Sigmoid colon (tissue), 4 donors: ENCODE measurements at regions not wholly inside any gene's neighbourhood (a gene's known extent, or its start where the extent isn't known, plus 50 kb on each side); places are given as distances from the start of the nearest gene placed in this dataset.

Experiments
- CTCF ChIP-seq, 4 experiments: fragments of 450-650 bp in 3 of 4; fragments of 200-600 bp in 1 of 4; IDR thresholded peaks; one replicate each; pipeline ENCODE4 v1.5.1; 2016 to 2019; ENCODE audit warnings: antibody characterized with exemption in 4 of 4, mild to moderate bottlenecking in 3 of 4, moderate library complexity in 2 of 4
- EP300 ChIP-seq, 4 donors: sonication (generic); formaldehyde crosslinking; IDR thresholded peaks; one replicate each; pipeline ENCODE4 v1.6.1; 2017; ENCODE audit warnings: antibody characterized with exemption in 4 of 4
- POLR2A ChIP-seq, 2 donors: fragments of 450-650 bp; IDR thresholded peaks; one replicate each; pipeline ENCODE4 v1.6.1; 2016; ENCODE audit warnings: antibody characterized with exemption in 2 of 2, mild to moderate bottlenecking in 2 of 2, moderate library complexity in 2 of 2
- POLR2AphosphoS5 ChIP-seq, 4 donors: sonication (generic); formaldehyde crosslinking; IDR thresholded peaks; one replicate each; pipeline ENCODE4 v1.6.1; 2017; ENCODE audit warnings: antibody characterized with exemption in 4 of 4

- TF ChIP-seq POLR2A (IDR thresholded peaks at IDR 0.05) (no peak), POLR2AphosphoS5 (IDR thresholded peaks at IDR 0.05) (no peak), CTCF (IDR thresholded peaks at IDR 0.05) (no peak), EP300 (IDR thresholded peaks at IDR 0.05) (no peak)
These were observed 273.4 kb downstream of the CSNK1G3 start for GRCh38 chr5:123785162-123786071.
